ENCODE measurements at regions not wholly inside any gene's neighbourhood (a gene's known extent, or its start where the extent isn't known, plus 50 kb on each side); places are given as distances from the start of the nearest gene placed in this dataset.

GRCh38 chr14:39784461-39784860, 352.2 kb upstream of the FBXO33 start:
- DNase-seq (no peak), ATAC-seq (replicated peaks in 1 of 4) (no peak)
- Histone ChIP-seq H3K4me1 (ENCODE audit: control insufficient read depth in 1 of 2, extremely low read depth in 1 of 2, insufficient read depth in 2 of 2, low read length in 2 of 2) (no peaks in the 10 kb centered on the region), H3K27ac (ENCODE audit: low read length) (no peak overlapping the region), H3K4me3 (ENCODE audit: control insufficient read depth in 1 of 2, extremely low read depth in 1 of 2, low read length in 1 of 2) (no peak overlapping the region), H3K27me3 (replicated peaks in 1 of 2; ENCODE audit: control insufficient read depth in 2 of 2, extremely low read depth in 1 of 2, insufficient read depth in 2 of 2, low read length in 1 of 2) (no peaks in the 10 kb centered on the region), H3K9me3 (no peaks in the 10 kb centered on the region), H3K36me3 (ENCODE audit: control insufficient read depth in 2 of 2, extremely low read depth in 1 of 2, insufficient read depth in 1 of 2, low read length in 1 of 2) (no peaks in the 10 kb centered on the region)
- no CpG with 5 or more reads among the region's 1 CpG for WGBS (ENCODE audit: insufficient coverage)
- peaks cover 0 to 5% (median 0%) of the 10 kb centered on the region in 3 donors for H3K9me3 Mint-ChIP-seq
- ChIA-PET POLR2A (no interaction called here), CTCF (no interaction called here)
- H3K36me3 Mint-ChIP-seq: no peaks in the 10 kb centered on the region
- no peak overlapping the region for H3K27ac Mint-ChIP-seq
- no peaks in the 10 kb centered on the region for H3K27me3 Mint-ChIP-seq
- no peaks in the 10 kb centered on the region for H3K4me1 Mint-ChIP-seq
- H3K4me3 Mint-ChIP-seq: no peak overlapping the region

- H3K27ac ChIP-seq (ENCODE audit: low read length): no peak overlapping the region
- no peaks in the 10 kb centered on the region for H3K36me3 ChIP-seq (ENCODE audit: control insufficient read depth in 2 of 2, extremely low read depth in 1 of 2, insufficient read depth in 1 of 2, low read length in 1 of 2)
- H3K9me3 Mint-ChIP-seq: peaks cover 11 to 17% (median 14%) of the 10 kb centered on the region in 3 donors
- H3K27me3 Mint-ChIP-seq: no peaks in the 10 kb centered on the region
- CTCF ChIA-PET: no interaction called here
- no peaks in the 10 kb centered on the region for H3K36me3 Mint-ChIP-seq
- no CpG with 5 or more reads among the region's 5 CpGs for WGBS (ENCODE audit: insufficient coverage)
- POLR2A ChIA-PET: no interaction called here
- no peak overlapping the region for H3K27ac Mint-ChIP-seq
- no peaks in the 10 kb centered on the region for H3K9me3 ChIP-seq
- DNase-seq (no peak), ATAC-seq (replicated peaks in 1 of 4) (no peak)
- H3K4me3 ChIP-seq (ENCODE audit: control insufficient read depth in 1 of 2, extremely low read depth in 1 of 2, low read length in 1 of 2): no peak overlapping the region
- no peak overlapping the region for H3K4me3 Mint-ChIP-seq
- H3K27me3 ChIP-seq (replicated peaks in 1 of 2; ENCODE audit: control insufficient read depth in 2 of 2, extremely low read depth in 1 of 2, insufficient read depth in 2 of 2, low read length in 1 of 2): no peaks in the 10 kb centered on the region
- no peaks in the 10 kb centered on the region for H3K4me1 Mint-ChIP-seq
- H3K4me1 ChIP-seq (ENCODE audit: control insufficient read depth in 1 of 2, extremely low read depth in 1 of 2, insufficient read depth in 2 of 2, low read length in 2 of 2): no peaks in the 10 kb centered on the region
These were observed 349.2 kb upstream of the FBXO33 start for GRCh38 chr14:39781466-39781865.

- Mint-ChIP-seq H3K4me3 (no peak overlapping the region), H3K36me3 (no peaks in the 10 kb centered on the region), H3K9me3 (peaks cover 8 to 19% (median 13%) of the 10 kb centered on the region in 3 donors), H3K4me1 (no peaks in the 10 kb centered on the region), H3K27ac (no peak overlapping the region), H3K27me3 (no peaks in the 10 kb centered on the region)
- H3K36me3 ChIP-seq (ENCODE audit: control insufficient read depth in 2 of 2, extremely low read depth in 1 of 2, insufficient read depth in 1 of 2, low read length in 1 of 2): no peaks in the 10 kb centered on the region
- POLR2A ChIA-PET: no interaction called here
- WGBS (ENCODE audit: insufficient coverage): 70% methylated on average over 2 of the region's 2 CpGs
- H3K27ac ChIP-seq (ENCODE audit: low read length): no peak overlapping the region
- CTCF ChIA-PET: no interaction called here
- H3K4me3 ChIP-seq (ENCODE audit: control insufficient read depth in 1 of 2, extremely low read depth in 1 of 2, low read length in 1 of 2): no peak overlapping the region
- no peaks in the 10 kb centered on the region for H3K4me1 ChIP-seq (ENCODE audit: control insufficient read depth in 1 of 2, extremely low read depth in 1 of 2, insufficient read depth in 2 of 2, low read length in 2 of 2)
- ATAC-seq (replicated peaks in 1 of 4) (no peak), DNase-seq (no peak)
- no peaks in the 10 kb centered on the region for H3K27me3 ChIP-seq (replicated peaks in 1 of 2; ENCODE audit: control insufficient read depth in 2 of 2, extremely low read depth in 1 of 2, insufficient read depth in 2 of 2, low read length in 1 of 2)
- H3K9me3 ChIP-seq: no peaks in the 10 kb centered on the region
These were observed 341.3 kb upstream of the FBXO33 start for GRCh38 chr14:39773387-39774126.

DNA sequence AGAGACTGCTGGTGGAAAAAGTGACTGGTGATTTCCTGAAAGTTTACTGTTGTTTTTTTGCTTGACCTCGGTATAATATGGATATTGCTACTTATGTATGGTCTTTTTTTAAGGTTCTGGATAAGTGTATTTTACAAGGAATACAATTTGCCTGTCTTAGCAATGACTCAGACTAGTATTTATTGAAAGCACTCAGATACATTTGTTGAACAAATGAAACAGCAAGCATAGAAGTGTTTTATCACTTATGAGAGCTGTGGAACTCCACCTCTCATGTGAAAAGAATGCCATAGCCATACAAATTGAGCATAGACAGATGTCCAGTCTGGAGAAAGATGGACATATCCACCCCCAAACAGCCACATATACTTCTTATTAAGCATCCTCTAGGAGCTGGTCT, 340.4 kb upstream of the FBXO33 start:
- no peak for DNase-seq
- H3K4me3 Mint-ChIP-seq: no peak overlapping the region
- H3K36me3 Mint-ChIP-seq: no peaks in the 10 kb centered on the region
- Histone ChIP-seq H3K27ac (ENCODE audit: low read length) (no peak overlapping the region), H3K4me1 (ENCODE audit: control insufficient read depth in 1 of 2, extremely low read depth in 1 of 2, insufficient read depth in 2 of 2, low read length in 2 of 2) (no peaks in the 10 kb centered on the region), H3K27me3 (replicated peaks in 1 of 2; ENCODE audit: control insufficient read depth in 2 of 2, extremely low read depth in 1 of 2, insufficient read depth in 2 of 2, low read length in 1 of 2) (no peaks in the 10 kb centered on the region), H3K4me3 (ENCODE audit: control insufficient read depth in 1 of 2, extremely low read depth in 1 of 2, low read length in 1 of 2) (no peak overlapping the region), H3K9me3 (no peaks in the 10 kb centered on the region), H3K36me3 (ENCODE audit: control insufficient read depth in 2 of 2, extremely low read depth in 1 of 2, insufficient read depth in 1 of 2, low read length in 1 of 2) (no peaks in the 10 kb centered on the region)
- ATAC-seq (replicated peaks in 1 of 4): no peak
- no peak overlapping the region for H3K27ac Mint-ChIP-seq
- ChIA-PET CTCF (no interaction called here), POLR2A (no interaction called here)
- H3K4me1 Mint-ChIP-seq: peaks cover 0 to 1% (median 0%) of the 10 kb centered on the region in 3 donors
- no peaks in the 10 kb centered on the region for H3K27me3 Mint-ChIP-seq
- peaks cover 0 to 10% (median 4%) of the 10 kb centered on the region in 3 donors for H3K9me3 Mint-ChIP-seq
- no CpG with 5 or more reads among the region's 1 CpG for WGBS (ENCODE audit: insufficient coverage)

GRCh38 chr14:39768589-39768988, 336.4 kb upstream of the FBXO33 start:
- Mint-ChIP-seq H3K27ac (no peak overlapping the region), H3K36me3 (no peaks in the 10 kb centered on the region), H3K27me3 (no peaks in the 10 kb centered on the region), H3K9me3 (peaks cover 0 to 4% (median 0%) of the 10 kb centered on the region in 3 donors), H3K4me1 (peaks cover 0 to 3% (median 0%) of the 10 kb centered on the region in 3 donors), H3K4me3 (no peak overlapping the region)
- DNase-seq (no peak), ATAC-seq (replicated peaks in 1 of 4) (no peak)
- Histone ChIP-seq H3K27ac (ENCODE audit: low read length) (no peak overlapping the region), H3K9me3 (no peaks in the 10 kb centered on the region), H3K36me3 (ENCODE audit: control insufficient read depth in 2 of 2, extremely low read depth in 1 of 2, insufficient read depth in 1 of 2, low read length in 1 of 2) (no peaks in the 10 kb centered on the region), H3K4me1 (ENCODE audit: control insufficient read depth in 1 of 2, extremely low read depth in 1 of 2, insufficient read depth in 2 of 2, low read length in 2 of 2) (no peaks in the 10 kb centered on the region), H3K4me3 (ENCODE audit: control insufficient read depth in 1 of 2, extremely low read depth in 1 of 2, low read length in 1 of 2) (no peak overlapping the region), H3K27me3 (replicated peaks in 1 of 2; ENCODE audit: control insufficient read depth in 2 of 2, extremely low read depth in 1 of 2, insufficient read depth in 2 of 2, low read length in 1 of 2) (no peaks in the 10 kb centered on the region)
- 50% methylated on average over 1 of the region's 1 CpG for WGBS (ENCODE audit: insufficient coverage)
- ChIA-PET CTCF (no interaction called here), POLR2A (no interaction called here)

GRCh38 chr14:39766397-39767000, 334.3 kb upstream of the FBXO33 start:
- Mint-ChIP-seq H3K9me3 (peaks cover 0 to 4% (median 0%) of the 10 kb centered on the region in 3 donors), H3K27ac (no peak overlapping the region), H3K27me3 (no peaks in the 10 kb centered on the region), H3K36me3 (no peaks in the 10 kb centered on the region), H3K4me1 (peaks cover 13 to 16% (median 14%) of the 10 kb centered on the region in 3 donors), H3K4me3 (no peak overlapping the region)
- ChIA-PET POLR2A (no interaction called here), CTCF (no interaction called here)
- Histone ChIP-seq H3K9me3 (no peaks in the 10 kb centered on the region), H3K27me3 (replicated peaks in 1 of 2; ENCODE audit: control insufficient read depth in 2 of 2, extremely low read depth in 1 of 2, insufficient read depth in 2 of 2, low read length in 1 of 2) (no peaks in the 10 kb centered on the region), H3K27ac (ENCODE audit: low read length) (no peak overlapping the region), H3K4me1 (ENCODE audit: control insufficient read depth in 1 of 2, extremely low read depth in 1 of 2, insufficient read depth in 2 of 2, low read length in 2 of 2) (no peaks in the 10 kb centered on the region), H3K4me3 (ENCODE audit: control insufficient read depth in 1 of 2, extremely low read depth in 1 of 2, low read length in 1 of 2) (no peak overlapping the region), H3K36me3 (ENCODE audit: control insufficient read depth in 2 of 2, extremely low read depth in 1 of 2, insufficient read depth in 1 of 2, low read length in 1 of 2) (no peaks in the 10 kb centered on the region)
- WGBS (ENCODE audit: insufficient coverage): 53% methylated on average over 2 of the region's 7 CpGs
- DNase-seq (no peak), ATAC-seq (replicated peaks in 1 of 4) (no peak)
